G401 (cell line): ENCODE measurements at regions not wholly inside any gene's neighbourhood (a gene's known extent, or its start where the extent isn't known, plus 50 kb on each side); places are given as distances from the start of the nearest gene placed in this dataset.
"Not testable (repeated sequence)": the region's sequence is repeated elsewhere in the genome, so short reads cannot be mapped to it uniquely, and the experiment has no call there.

Experiments used
- DNase-seq: peaks from one replicate; pipeline ENCODE4 v3.0.0-alpha.2; 2015; ENCODE audit warnings: low spot score
- in situ Hi-C: cut with HindIII; loops from 2 replicates; pipeline ENCODE4 v1.10.0; 2016; ENCODE audit warnings: low sequenced_read_pairs, mixed read lengths

GRCh38 chr21:21818898-21819297 lies 820.7 kb downstream of the NCAM2 start:
- in situ Hi-C loops: no loop called here
- DNase-seq: no peak

GRCh38 chr21:21828130-21828529 lies 829.9 kb downstream of the NCAM2 start:
- no peak for DNase-seq
- in situ Hi-C loops: no loop called here

GRCh38 chr21:21831036-21831435 lies 832.8 kb downstream of the NCAM2 start:
- in situ Hi-C loops: no loop called here
- no peak for DNase-seq

- in situ Hi-C loops: no loop called here
- no peak for DNase-seq
These were observed 847.7 kb downstream of the NCAM2 start for GRCh38 chr21:21845901-21846300.

GRCh38 chr21:21851205-21851604 lies 853.0 kb downstream of the NCAM2 start:
- in situ Hi-C loops: no loop called here

GRCh38 chr21:21851657-21852056 lies 853.4 kb downstream of the NCAM2 start:
- in situ Hi-C loops: no loop called here
- DNase-seq: no peak

More at GRCh38 chr21:21851205-21851604, 853.0 kb downstream of the NCAM2 start:
- no peak for DNase-seq

- in situ Hi-C loops: no loop called here
- DNase-seq: no peak
These were observed 860.5 kb downstream of the NCAM2 start for GRCh38 chr21:21858502-21859334.

GRCh38 chr21:21860888-21861287 lies 862.7 kb downstream of the NCAM2 start:
- DNase-seq: no peak
- in situ Hi-C loops: no loop called here

GRCh38 chr21:21864321-21864840 lies 866.2 kb downstream of the NCAM2 start:
- DNase-seq: no peak
- in situ Hi-C loops: no loop called here

- in situ Hi-C loops: no loop called here
These were observed 899.2 kb downstream of the NCAM2 start for GRCh38 chr21:21897275-21897883.

GRCh38 chr21:21898801-21899200 lies 900.6 kb downstream of the NCAM2 start:
- in situ Hi-C loops: no loop called here
- DNase-seq: no peak

More at GRCh38 chr21:21897275-21897883, 899.2 kb downstream of the NCAM2 start:
- no peak for DNase-seq

- DNase-seq, in situ Hi-C loops: not testable (repeated sequence)
These were observed 904.2 kb downstream of the NCAM2 start for GRCh38 chr21:21902416-21902815.

- DNase-seq: no peak
- in situ Hi-C loops: no loop called here
These were observed 909.1 kb downstream of the NCAM2 start for GRCh38 chr21:21907271-21907670.

GRCh38 chr21:21915816-21916215 lies 917.6 kb downstream of the NCAM2 start:
- DNase-seq: no peak
- in situ Hi-C loops: no loop called here

- no peak for DNase-seq
- in situ Hi-C loops: no loop called here
These were observed 923.4 kb downstream of the NCAM2 start for GRCh38 chr21:21921410-21922232.

GRCh38 chr21:21929226-21929625 lies 931.0 kb downstream of the NCAM2 start:
- in situ Hi-C loops: no loop called here
- DNase-seq: no peak

- DNase-seq: no peak
- in situ Hi-C loops: no loop called here
These were observed 931.6 kb downstream of the NCAM2 start for GRCh38 chr21:21929789-21930188.

- in situ Hi-C loops: no loop called here
- DNase-seq: no peak
These were observed 954.4 kb downstream of the NCAM2 start for GRCh38 chr21:21952566-21952965.

- DNase-seq: no peak
- in situ Hi-C loops: no loop called here
These were observed 957.0 kb downstream of the NCAM2 start for GRCh38 chr21:21955204-21955603.

- in situ Hi-C loops: no loop called here
- no peak for DNase-seq
These were observed 959.3 kb downstream of the NCAM2 start for GRCh38 chr21:21957490-21957889.
